OCI-LY7 (cell line): ENCODE measurements at regions not wholly inside any gene's neighbourhood (a gene's known extent, or its start where the extent isn't known, plus 50 kb on each side); places are given as distances from the start of the nearest gene placed in this dataset.

Source experiments
- CTCF ChIP-seq: fragments of 200-600 bp; sonication (generic); conservative IDR thresholded peaks from 2 replicates; pipeline ENCODE4 v1.5.1; 2014; ENCODE audit warnings: mild to moderate bottlenecking, antibody characterized with exemption, low read length, moderate library complexity, mixed read lengths
- EZH2phosphoT487 ChIP-seq: fragments of 200-600 bp; sonication (generic); IDR thresholded peaks from 2 replicates; pipeline ENCODE4 v1.6.1; 2018; ENCODE audit warnings: low read depth, borderline replicate concordance, mild to moderate bottlenecking, mixed run types, antibody characterized with exemption, low read length, moderate library complexity, mixed read lengths

GRCh38 chr4:125112536-125112935 lies 202.2 kb upstream of the FAT4 start:
- TF ChIP-seq CTCF (no peak), EZH2phosphoT487 (no peak)
